ENCODE measurements at regions not wholly inside any gene's neighbourhood (a gene's known extent, or its start where the extent isn't known, plus 50 kb on each side); places are given as distances from the start of the nearest gene placed in this dataset.

- no peak for DNase-seq
Observed at GRCh38 chr5:155870636-155871035, 456.3 kb upstream of the SGCD start.

- no peak for DNase-seq
Observed at GRCh38 chr5:155871623-155872022, 455.3 kb upstream of the SGCD start.

GRCh38 chr5:155872629-155873220 is 454.2 kb upstream of the SGCD start:
- peak; percentile 51 to 75 for DNase-seq

- DNase-seq: no peak
Observed at GRCh38 chr5:155878991-155879575, 447.9 kb upstream of the SGCD start.

- peak in 1 of 2 experiments; percentile 13 for DNase-seq
Observed at GRCh38 chr5:155884041-155884440, 442.9 kb upstream of the SGCD start.

GRCh38 chr5:155885199-155885598 is 441.8 kb upstream of the SGCD start:
- DNase-seq: no peak

GRCh38 chr5:155886311-155887031 is 440.5 kb upstream of the SGCD start:
- DNase-seq: peak in 1 of 2 experiments; percentile 9

- no peak for DNase-seq
Observed at GRCh38 chr5:155895484-155895883, 431.5 kb upstream of the SGCD start.

- DNase-seq: no peak
Observed at GRCh38 chr5:155897761-155898160, 429.2 kb upstream of the SGCD start.

GRCh38 chr5:155898284-155898683 is 428.7 kb upstream of the SGCD start:
- DNase-seq: no peak

- DNase-seq: no peak
Observed at GRCh38 chr5:155903791-155904190, 423.2 kb upstream of the SGCD start.

- no peak for DNase-seq
Observed at GRCh38 chr5:155905364-155905763, 421.6 kb upstream of the SGCD start.

- no peak for DNase-seq
Observed at GRCh38 chr5:155906046-155906445, 420.9 kb upstream of the SGCD start.

GRCh38 chr5:155908543-155908942 is 418.4 kb upstream of the SGCD start:
- no peak for DNase-seq

GRCh38 chr5:155912291-155912690 is 414.7 kb upstream of the SGCD start:
- no peak for DNase-seq

- no peak for DNase-seq
Observed at GRCh38 chr5:155914766-155915165, 412.2 kb upstream of the SGCD start.

GRCh38 chr5:155915601-155916000 is 411.4 kb upstream of the SGCD start:
- no peak for DNase-seq

GRCh38 chr5:155919126-155919525 is 407.8 kb upstream of the SGCD start:
- no peak for DNase-seq

GRCh38 chr5:155919725-155920124 is 407.2 kb upstream of the SGCD start:
- DNase-seq: no peak

GRCh38 chr5:155921621-155922020 is 405.3 kb upstream of the SGCD start:
- DNase-seq: no peak

GRCh38 chr5:155923784-155924183 is 403.2 kb upstream of the SGCD start:
- DNase-seq: no peak

GRCh38 chr5:155926031-155926430 is 400.9 kb upstream of the SGCD start:
- no peak for DNase-seq

- no peak for DNase-seq
Observed at GRCh38 chr5:155926766-155927165, 400.2 kb upstream of the SGCD start.

GRCh38 chr5:155929112-155929511 is 397.9 kb upstream of the SGCD start:
- no peak for DNase-seq

All from NCI-H2081 (cell line).